GM12878 (cell line): ENCODE measurements at regions not wholly inside any gene's neighbourhood (a gene's known extent, or its start where the extent isn't known, plus 50 kb on each side); places are given as distances from the start of the nearest gene placed in this dataset.

Experiments
- ATF7 ChIP-seq: fragments of 450-650 bp; IDR thresholded peaks from 2 replicates; pipeline ENCODE4 v1.6.1; 2016; ENCODE audit warnings: low read depth, mild to moderate bottlenecking
- BHLHE40 ChIP-seq, 2 experiments: fragments of 450-650 bp in 1 of 2; IDR thresholded peaks; 2 replicates each; pipeline ENCODE4 v1.6.1; 2011 to 2017; ENCODE audit warnings: low read depth in 2 of 2, borderline replicate concordance in 1 of 2, improper control_type of control experiment in 1 of 2, low read length in 1 of 2, mild to moderate bottlenecking in 1 of 2
- E2F4 ChIP-seq: IDR thresholded peaks from 2 replicates; pipeline ENCODE4 v1.6.1; 2012; ENCODE audit warnings: low read depth, low read length, improper control_type of control experiment
- EZH2 ChIP-seq: IDR thresholded peaks from 2 replicates; pipeline ENCODE4 v1.6.1; 2012; ENCODE audit warnings: low read depth, mild to moderate bottlenecking, control low read depth, inconsistent platforms, low read length, borderline replicate concordance; ENCODE audit not compliant: control insufficient read depth
- IKZF1 ChIP-seq: fragments of 450-650 bp; conservative IDR thresholded peaks from 2 replicates; pipeline ENCODE4 v1.6.1; 2017; ENCODE audit warnings: antibody characterized with exemption, mild to moderate bottlenecking
- JUND ChIP-seq: IDR thresholded peaks from 2 replicates; pipeline ENCODE4 v1.6.1; 2012; ENCODE audit warnings: low read depth, mild to moderate bottlenecking, low read length, improper control_type of control experiment, moderate library complexity
- MAX ChIP-seq: IDR thresholded peaks from 2 replicates; pipeline ENCODE4 v1.6.1; 2012; ENCODE audit warnings: low read depth, low read length, improper control_type of control experiment
- PML ChIP-seq: IDR thresholded peaks from 2 replicates; pipeline ENCODE4 v1.6.1; 2012; ENCODE audit warnings: low read length, inconsistent platforms
- RELB ChIP-seq: fragments of 450-650 bp; IDR thresholded peaks from 2 replicates; pipeline ENCODE4 v1.6.1; 2017; ENCODE audit warnings: low read depth, mild to moderate bottlenecking, moderate library complexity
- STAT3 ChIP-seq: IDR thresholded peaks from 2 replicates; pipeline ENCODE4 v1.6.1; 2011; ENCODE audit warnings: low read depth, low read length, improper control_type of control experiment
- TAF1 ChIP-seq: IDR thresholded peaks from 2 replicates; pipeline ENCODE4 v1.6.1; 2011; ENCODE audit warnings: mild to moderate bottlenecking, low read depth, low read length, borderline replicate concordance
- ZBED1 ChIP-seq: IDR thresholded peaks from 2 replicates; pipeline ENCODE4 v1.6.1; 2016; ENCODE audit warnings: borderline replicate concordance

GRCh38 chr1:25028907-25029599 is 99.0 kb upstream of the RUNX3 start (continued):
- TF ChIP-seq RELB (peak; percentile 84), MAX (peak; percentile 48; the same call in 1 of the 2 replicates), BHLHE40 (IDR thresholded peaks at IDR 0.05; ENCODE audit: borderline replicate concordance in 1 of 2, low read depth in 2 of 2, low read length in 1 of 2) (peak; percentile 1 to 37; a peak in 2 of 4 replicates), EZH2 (no peak), E2F4 (peak; percentile 70; the same call in 1 of the 2 replicates), TAF1 (peak; percentile 47; the same call in 1 of the 2 replicates), PML (no peak), ATF7 (0 out of 2 replicates have a peak, but pooled peaks have one; percentile 37), ZBED1 (0 out of 2 replicates have a peak, but pooled peaks have one; percentile 19), JUND (no peak), IKZF1 (peak; percentile 97), STAT3 (peak; percentile 62; the same call in 1 of the 2 replicates)
